Chondrocyte (in vitro differentiated cells): ENCODE measurements at regions not wholly inside any gene's neighbourhood (a gene's known extent, or its start where the extent isn't known, plus 50 kb on each side); places are given as distances from the start of the nearest gene placed in this dataset.

ENCODE experiments used
- DNase-seq: peaks from one replicate; pipeline ENCODE4 v3.0.0; 2021; ENCODE audit warnings: mixed read lengths, low spot score
- H3K27ac Mint-ChIP-seq: one replicate; pipeline ENCODE4 v1.8.0; 2021; ENCODE audit warnings: mild to moderate bottlenecking, moderate library complexity, mixed read lengths; ENCODE audit not compliant: unreplicated experiment
- H3K27me3 Mint-ChIP-seq: 2 replicates; pipeline ENCODE4 v1.8.0; 2021; ENCODE audit warnings: low read depth, mixed read lengths
- H3K36me3 Mint-ChIP-seq: 2 replicates; pipeline ENCODE4 v1.8.0; 2021; ENCODE audit warnings: low read depth, mixed read lengths
- H3K4me1 Mint-ChIP-seq: 2 replicates; pipeline ENCODE4 v1.8.0; 2021; ENCODE audit warnings: low read depth, mild to moderate bottlenecking, mixed read lengths
- H3K4me3 Mint-ChIP-seq: one replicate; pipeline ENCODE4 v1.8.0; 2021; ENCODE audit warnings: mild to moderate bottlenecking, moderate library complexity, mixed read lengths; ENCODE audit not compliant: unreplicated experiment
- H3K9me3 Mint-ChIP-seq: 2 replicates; pipeline ENCODE4 v1.8.0; 2021; ENCODE audit warnings: low read depth, mixed read lengths
- CTCF ChIP-seq: fragments of 200-600 bp; sonication (generic); IDR thresholded peaks from 2 replicates; pipeline ENCODE4 v1.5.0; 2021; ENCODE audit warnings: antibody characterized with exemption, mild to moderate bottlenecking, moderate library complexity

GRCh38 chr11:104625246-104625645 lies 273.0 kb downstream of the CASP12 start:
- Mint-ChIP-seq H3K27ac (no peak overlapping the region), H3K27me3 (no peaks in the 10 kb centered on the region), H3K4me3 (no peak overlapping the region), H3K36me3 (no peaks in the 10 kb centered on the region), H3K9me3 (no peaks in the 10 kb centered on the region), H3K4me1 (peaks cover 6% of the 10 kb centered on the region)
- no peak for DNase-seq
- no peak for TF ChIP-seq CTCF

- H3K4me3 Mint-ChIP-seq: no peak overlapping the region
- H3K4me1 Mint-ChIP-seq: peaks cover 6% of the 10 kb centered on the region
- no peaks in the 10 kb centered on the region for H3K36me3 Mint-ChIP-seq
- H3K9me3 Mint-ChIP-seq: no peaks in the 10 kb centered on the region
- no peak for TF ChIP-seq CTCF
- no peak for DNase-seq
- H3K27ac Mint-ChIP-seq: no peak overlapping the region
- H3K27me3 Mint-ChIP-seq: no peaks in the 10 kb centered on the region
These were observed 274.2 kb downstream of the CASP12 start for GRCh38 chr11:104624021-104624420.

GRCh38 chr11:104623518-104623917 lies 274.7 kb downstream of the CASP12 start:
- no peak for TF ChIP-seq CTCF
- Mint-ChIP-seq H3K4me3 (no peak overlapping the region), H3K36me3 (no peaks in the 10 kb centered on the region), H3K4me1 (peaks cover 6% of the 10 kb centered on the region), H3K9me3 (no peaks in the 10 kb centered on the region), H3K27me3 (no peaks in the 10 kb centered on the region), H3K27ac (no peak overlapping the region)
- no peak for DNase-seq

GRCh38 chr11:104620991-104621390 lies 277.3 kb downstream of the CASP12 start:
- H3K36me3 Mint-ChIP-seq: no peaks in the 10 kb centered on the region
- H3K27me3 Mint-ChIP-seq: no peaks in the 10 kb centered on the region
- H3K9me3 Mint-ChIP-seq: peaks cover 2% of the 10 kb centered on the region
- H3K27ac Mint-ChIP-seq: no peak overlapping the region
- H3K4me3 Mint-ChIP-seq: no peak overlapping the region
- no peak for DNase-seq
- H3K4me1 Mint-ChIP-seq: peaks cover 6% of the 10 kb centered on the region
- no peak for TF ChIP-seq CTCF

GRCh38 chr11:104619751-104620150 lies 278.5 kb downstream of the CASP12 start:
- Mint-ChIP-seq H3K9me3 (peaks cover 2% of the 10 kb centered on the region), H3K27me3 (no peaks in the 10 kb centered on the region), H3K27ac (no peak overlapping the region), H3K4me3 (no peak overlapping the region), H3K36me3 (no peaks in the 10 kb centered on the region), H3K4me1 (peaks cover 6% of the 10 kb centered on the region)
- no peak for TF ChIP-seq CTCF
- no peak for DNase-seq
